HTR-8/SVneo (cell line): ENCODE measurements at regions not wholly inside any gene's neighbourhood (a gene's known extent, or its start where the extent isn't known, plus 50 kb on each side); places are given as distances from the start of the nearest gene placed in this dataset.
A peak's percentile ranks its signal among the peaks of the same experiment; 100 is the strongest.

Source experiments
- DNase-seq: peaks from one replicate; pipeline ENCODE4 v3.0.0; 2011; ENCODE audit warnings: low spot score, mixed read lengths; ENCODE audit not compliant: insufficient read length
- FAIRE-seq: peaks from 2 replicates; lab custom pipeline; 2011; peaks lifted over from hg19 to GRCh38; lab: Jason Lieb, UNC

DNA sequence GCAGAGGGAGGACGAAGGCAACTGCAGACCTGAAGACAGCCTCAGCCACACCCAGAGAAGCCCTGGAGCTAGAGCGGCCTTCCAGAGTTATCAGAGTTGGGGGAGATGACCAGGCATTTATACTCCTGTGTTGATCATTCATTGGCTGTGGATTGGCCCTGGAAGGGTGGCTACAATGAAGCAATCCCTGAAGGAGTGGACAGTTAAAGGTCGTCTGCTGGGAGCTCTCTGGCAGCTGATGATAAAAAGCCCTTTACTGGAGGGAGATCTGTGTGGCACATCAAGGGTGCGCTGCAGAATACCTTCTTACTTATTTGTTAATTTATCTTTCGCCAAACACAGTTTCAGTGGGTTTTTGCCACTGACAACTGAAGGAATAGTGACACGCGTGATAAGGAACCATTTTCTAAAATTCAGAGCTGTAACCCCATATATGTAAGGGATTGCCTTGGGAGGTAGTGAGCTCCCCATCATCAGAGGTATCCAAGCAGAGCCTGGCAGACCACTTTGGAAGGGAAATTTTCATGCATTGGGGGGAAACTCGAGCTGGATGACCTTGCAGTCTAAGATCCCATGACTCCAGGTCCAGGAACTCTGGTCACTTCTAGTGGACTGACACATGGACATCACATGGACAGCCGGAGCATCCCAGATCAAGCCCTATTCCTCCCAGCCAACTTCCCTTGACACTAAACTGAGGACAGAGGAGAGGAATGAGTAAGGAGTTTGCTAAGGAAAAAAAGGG is 126.4 kb upstream of the GADD45A start:
- no peak for DNase-seq
- FAIRE-seq: no peak

GRCh38 chr1:67559222-67559700 is 125.7 kb upstream of the GADD45A start:
- FAIRE-seq (no peak), DNase-seq (no peak)

DNA sequence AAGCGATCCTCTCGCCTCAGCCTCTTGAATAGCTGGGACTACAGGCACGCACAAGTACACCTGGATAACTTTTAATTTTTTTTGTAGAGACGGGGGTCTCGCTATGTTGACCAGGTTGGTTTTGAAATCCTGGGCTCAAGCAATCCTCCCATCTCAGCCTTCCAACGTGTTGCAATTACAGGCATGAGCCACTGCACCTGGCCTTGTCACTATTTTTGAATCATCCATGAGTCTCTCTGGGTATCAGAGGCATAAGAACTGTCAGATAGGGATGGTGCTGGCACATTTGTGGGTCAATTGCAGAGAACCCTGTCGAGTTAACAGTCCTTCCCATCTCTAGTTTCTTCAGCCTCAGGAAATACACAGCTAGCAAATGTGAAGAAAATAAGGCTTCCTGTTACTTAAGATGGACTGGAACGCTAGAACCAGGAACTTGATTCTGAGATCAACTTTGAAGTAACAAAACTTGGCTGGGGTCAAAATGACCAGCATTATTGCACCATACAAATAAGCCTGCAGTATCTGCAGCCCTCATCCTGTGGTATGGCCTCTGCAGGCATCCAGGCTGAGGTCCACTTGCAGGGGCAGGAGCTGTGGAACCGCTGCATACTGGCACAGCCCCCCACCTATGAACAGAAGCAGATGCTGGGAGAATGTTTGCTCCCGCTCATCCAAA is 124.3 kb upstream of the GADD45A start:
- no peak for DNase-seq
- FAIRE-seq: no peak

DNA sequence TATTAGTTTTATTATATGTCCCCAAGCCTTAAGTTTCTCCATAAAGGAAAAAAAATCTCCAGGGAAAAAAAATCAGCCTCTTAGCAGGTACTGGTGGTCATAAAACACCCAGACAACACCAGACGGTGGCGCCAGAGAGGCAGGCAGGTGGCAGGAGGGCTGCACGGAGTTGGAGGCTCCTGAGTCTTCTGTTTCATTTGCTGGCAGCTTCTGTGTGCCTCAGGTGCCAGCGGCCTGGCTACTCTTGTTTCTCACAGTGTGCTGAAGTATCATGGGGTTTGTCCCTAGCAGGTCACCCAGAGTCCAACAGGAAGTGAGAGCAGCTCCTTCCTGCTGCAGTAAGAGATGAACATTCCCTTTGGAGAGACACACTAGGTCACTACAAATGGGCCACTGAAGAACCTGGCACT is 123.3 kb upstream of the GADD45A start:
- DNase-seq (peak; percentile 68), FAIRE-seq (no peak)

DNA sequence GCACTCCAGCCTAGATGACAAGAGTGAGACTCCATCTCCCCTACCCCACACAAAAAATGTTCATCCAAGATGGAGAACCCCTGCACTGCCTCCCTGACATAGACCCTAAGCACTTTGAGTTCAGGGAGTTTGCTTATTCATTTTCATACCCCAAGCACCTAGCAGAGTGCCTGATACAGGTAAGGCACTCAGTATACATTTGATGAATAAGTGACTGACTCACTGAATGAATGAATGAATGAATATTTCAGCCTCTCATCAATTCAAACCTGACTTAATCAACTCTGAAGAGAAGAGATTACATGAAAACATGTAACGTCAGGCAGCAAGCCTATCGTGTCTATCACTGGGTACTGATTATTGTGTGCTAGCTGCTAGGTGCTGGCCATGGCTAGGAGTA is 121.3 kb upstream of the GADD45A start:
- DNase-seq (no peak), FAIRE-seq (no peak)

DNA sequence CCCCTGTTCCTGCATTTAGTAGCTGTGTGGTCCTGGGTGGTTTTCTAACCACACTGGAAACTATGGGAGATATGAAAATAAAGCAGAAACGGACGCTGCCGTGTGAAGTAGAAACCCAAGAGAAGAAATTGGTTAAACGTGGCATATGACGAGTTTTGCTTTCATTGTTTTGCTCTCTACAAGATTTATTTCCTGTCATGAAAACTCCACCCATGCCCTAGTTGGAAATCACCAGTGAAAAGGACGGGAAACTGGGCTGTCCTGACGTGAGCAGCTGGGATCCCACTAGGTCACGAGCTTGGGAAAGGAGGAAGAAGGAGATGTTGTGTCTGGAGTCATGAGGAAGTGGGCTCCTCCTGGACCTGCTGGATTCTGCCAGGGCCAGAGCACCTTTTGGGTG is 120.8 kb upstream of the GADD45A start:
- DNase-seq (no peak), FAIRE-seq (no peak)

- FAIRE-seq: no peak
- no peak for DNase-seq
Measured at GRCh38 chr1:67566803-67567377, 118.1 kb upstream of the GADD45A start.

DNA sequence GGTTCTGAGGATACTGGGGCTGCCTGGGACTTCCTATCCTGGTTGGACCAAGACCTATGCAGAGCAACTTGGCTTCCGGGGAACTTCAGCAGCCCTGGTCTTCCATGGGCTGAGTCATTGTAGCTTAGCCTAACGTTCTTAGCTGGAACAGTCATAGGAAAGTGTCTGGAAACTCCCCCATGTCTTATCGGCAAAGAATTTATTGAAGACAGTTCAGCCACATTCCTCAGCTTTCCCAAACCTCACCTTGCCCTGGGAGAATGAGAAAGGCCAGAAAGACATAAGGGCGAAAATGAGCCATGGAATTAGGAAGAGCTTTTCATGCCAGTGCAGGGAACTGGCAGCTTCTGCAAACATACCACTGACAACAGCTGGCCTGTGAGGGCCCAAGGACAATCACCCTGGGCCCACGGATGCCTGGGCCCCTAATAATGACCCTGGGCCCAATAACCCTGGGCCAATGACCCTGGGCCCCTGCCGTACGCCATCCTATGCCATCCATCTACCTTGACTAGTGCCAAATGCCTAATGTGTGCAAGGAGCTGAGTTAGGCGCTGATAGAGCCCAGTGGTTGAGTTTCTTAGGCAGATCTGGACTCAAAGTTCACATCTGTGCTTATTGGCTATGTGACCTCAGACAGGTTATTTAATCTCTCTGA is 114.4 kb upstream of the GADD45A start:
- peak; percentile 78 for DNase-seq
- peak; percentile 87 for FAIRE-seq

DNA sequence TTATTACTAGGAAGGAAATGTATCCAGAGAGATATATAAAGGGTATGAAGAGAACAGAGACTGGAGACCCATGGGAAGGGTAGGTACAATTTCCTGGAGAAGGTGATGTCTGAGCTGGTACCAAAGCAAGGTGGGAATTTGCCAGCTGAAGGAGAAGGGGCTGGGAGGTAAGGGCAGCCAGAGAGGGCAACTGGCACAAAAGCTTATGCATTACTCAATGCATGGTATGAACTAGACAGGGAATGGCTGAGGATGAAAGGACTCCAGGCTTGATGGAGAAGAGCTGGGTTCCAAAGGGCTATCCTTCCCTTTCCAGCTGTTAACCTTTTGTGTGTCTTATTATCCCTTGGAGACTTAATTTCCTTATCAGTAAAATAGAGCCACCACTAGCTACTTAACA is 113.6 kb upstream of the GADD45A start:
- DNase-seq: no peak
- FAIRE-seq: no peak

DNA sequence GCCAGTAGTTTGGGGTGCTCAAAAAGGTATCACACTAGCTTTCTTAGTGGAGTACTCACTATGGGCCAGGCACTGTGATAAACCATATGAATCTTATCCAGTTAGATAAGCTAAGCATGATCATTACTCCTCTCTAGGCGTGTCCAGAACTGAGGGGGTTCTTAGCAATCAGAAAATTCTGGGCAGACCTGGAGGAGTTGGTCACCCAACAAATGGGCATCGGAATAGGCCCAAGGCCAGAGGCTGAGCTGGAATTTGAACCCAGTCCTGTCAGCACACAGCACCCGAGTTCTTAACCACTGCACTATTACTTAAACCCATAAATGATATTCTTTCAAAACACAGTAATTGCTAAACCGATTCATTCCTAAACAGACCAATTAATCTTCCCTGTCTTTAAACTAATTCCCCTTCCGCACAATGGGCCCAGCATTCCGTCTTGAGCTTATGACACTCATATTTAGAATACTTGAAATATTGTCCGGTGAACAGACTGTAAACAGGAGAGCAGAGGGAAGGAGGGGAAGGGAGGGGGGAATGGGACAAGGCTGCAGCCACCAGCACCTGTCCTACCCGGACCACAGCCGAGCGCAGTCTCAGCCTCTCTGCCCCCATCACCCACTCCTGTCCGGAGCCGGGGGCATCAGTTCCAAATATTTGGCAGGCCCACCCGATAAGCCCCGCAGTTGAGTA is 113.0 kb upstream of the GADD45A start:
- no peak for DNase-seq
- FAIRE-seq: no peak

DNA sequence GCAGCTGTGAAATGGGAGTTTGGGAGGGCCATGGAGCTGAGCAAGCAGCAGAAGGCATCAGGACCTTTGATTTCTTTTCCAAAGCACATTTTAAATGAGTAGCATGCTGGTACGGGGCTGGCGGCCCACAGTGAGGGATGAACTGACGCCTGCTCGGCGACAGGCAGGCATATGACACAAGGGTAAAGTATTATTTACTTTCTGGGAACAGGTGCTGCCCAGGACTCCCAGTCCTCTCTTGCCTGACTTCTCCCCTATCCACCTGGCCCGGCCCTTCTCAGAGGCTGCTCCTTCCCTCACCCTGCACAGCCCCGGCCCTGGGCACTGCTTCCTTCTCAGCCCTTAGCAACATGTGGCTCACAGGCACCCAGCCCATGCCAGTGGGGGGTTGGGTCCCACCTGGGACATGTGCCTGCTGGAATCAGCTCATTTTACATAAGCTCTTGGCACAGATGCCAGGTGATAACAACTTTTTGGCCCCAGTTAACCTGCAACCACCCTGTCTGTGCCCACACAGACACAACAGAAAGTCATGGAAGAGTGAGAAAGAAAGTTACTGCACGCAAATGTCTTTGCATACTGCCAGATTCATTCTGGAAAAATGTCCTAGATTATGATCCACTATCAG is 112.3 kb upstream of the GADD45A start:
- no peak for FAIRE-seq
- DNase-seq: no peak

DNA sequence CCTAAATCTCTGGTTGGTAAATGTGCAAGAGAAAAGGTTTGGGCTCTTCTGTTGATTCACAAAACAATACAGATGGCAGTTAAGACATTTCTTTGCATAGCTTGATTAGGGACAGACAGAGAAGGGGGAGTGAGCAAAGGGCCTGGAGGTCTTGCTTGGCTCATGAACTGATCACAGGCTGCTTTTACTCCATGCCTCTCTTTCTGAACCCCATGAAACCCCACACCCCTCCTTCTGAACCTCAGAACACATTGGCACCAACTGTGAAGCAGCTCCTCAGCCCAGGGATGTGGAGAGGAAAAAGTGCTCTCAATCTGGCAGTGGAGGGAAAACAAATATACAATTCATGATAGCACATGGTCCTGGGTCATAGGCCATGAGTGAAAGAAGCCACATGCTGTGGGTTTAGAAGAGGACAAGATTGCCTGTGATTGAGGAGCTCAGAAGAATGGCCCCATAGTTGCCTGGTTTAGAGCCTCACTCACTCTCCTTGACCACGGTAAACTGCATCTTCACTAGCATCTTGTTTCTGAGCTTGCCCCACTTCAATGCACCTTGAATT is 111.6 kb upstream of the GADD45A start:
- DNase-seq (no peak), FAIRE-seq (no peak)

DNA sequence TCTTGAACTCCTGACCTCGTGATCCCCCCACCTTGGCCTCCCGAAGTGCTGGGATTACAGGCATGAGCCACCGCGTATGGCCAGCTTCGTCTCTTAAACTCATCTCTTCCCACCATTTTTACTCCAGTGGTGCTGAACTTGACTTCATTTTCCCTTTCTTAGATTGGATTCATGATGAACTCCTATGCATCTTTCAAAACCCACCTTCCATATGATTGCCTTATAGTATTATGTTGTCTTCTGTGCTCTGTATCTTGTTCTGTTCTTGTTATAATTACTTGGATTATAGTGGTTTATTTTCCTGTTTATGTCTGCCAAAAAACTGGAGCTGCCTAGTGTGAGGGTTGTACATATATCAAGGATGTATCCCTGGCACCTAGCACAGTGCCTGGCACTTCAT is 110.8 kb upstream of the GADD45A start:
- no peak for DNase-seq
- no peak for FAIRE-seq

DNA sequence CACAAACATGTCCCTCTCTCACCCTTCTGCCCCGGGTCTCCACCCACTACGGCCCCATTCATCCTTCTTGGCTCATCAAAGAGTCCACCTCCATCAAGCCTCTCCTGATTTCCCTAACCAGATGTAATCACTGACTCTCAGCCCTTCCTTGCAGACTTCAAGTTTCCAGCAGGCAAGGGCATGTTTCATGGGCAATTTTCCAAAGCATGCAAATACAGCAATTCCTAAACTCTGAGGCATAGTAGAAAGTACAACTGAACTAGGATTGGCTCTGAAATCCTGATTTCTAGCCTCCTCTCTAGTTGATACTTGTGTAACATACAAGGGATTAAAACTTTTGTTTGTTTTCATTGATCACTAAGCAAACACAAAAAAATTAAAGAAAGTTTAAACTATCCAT is 109.1 kb upstream of the GADD45A start:
- DNase-seq (peak; percentile 25), FAIRE-seq (no peak)

- no peak for FAIRE-seq
- DNase-seq: no peak
Measured at GRCh38 chr1:67576474-67576873, 108.5 kb upstream of the GADD45A start.

DNA sequence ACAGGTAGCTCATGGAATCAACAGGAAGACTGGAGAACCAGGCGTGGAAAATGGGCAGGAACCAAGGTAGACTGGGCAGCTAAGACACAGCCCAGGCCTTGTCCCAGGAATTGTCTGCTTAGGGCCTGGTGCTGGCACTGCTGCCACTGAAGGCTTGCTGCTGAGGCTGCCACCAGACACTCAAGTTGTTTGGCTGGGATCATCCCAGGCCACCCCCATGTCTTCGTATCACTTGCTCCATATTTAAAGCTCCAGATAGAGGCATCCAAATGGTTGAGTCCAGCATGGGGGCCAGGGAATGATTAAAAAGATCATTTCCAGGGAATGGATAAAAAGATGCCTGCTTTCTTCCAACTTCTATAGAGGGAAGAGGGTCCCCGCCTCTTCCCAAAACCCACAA is 107.4 kb upstream of the GADD45A start:
- FAIRE-seq (no peak), DNase-seq (no peak)

GRCh38 chr1:67578397-67579020 is 106.5 kb upstream of the GADD45A start:
- FAIRE-seq (no peak), DNase-seq (no peak)

GRCh38 chr1:67579623-67580394 is 105.2 kb upstream of the GADD45A start:
- DNase-seq (no peak), FAIRE-seq (no peak)
